LNCaP clone FGC (cell line): ENCODE measurements at regions not wholly inside any gene's neighbourhood (a gene's known extent, or its start where the extent isn't known, plus 50 kb on each side); places are given as distances from the start of the nearest gene placed in this dataset.

ENCODE experiments used
- DNase-seq: peaks from one replicate; pipeline ENCODE4 v3.0.0-alpha.2; 2011; ENCODE audit warnings: low read depth
- H3K4me3 ChIP-seq: 2 replicates; pipeline ENCODE4 v1.5.1; 2011; ENCODE audit warnings: mild to moderate bottlenecking, low read depth, low read length, control low read depth
- TF ChIP-seq, protein P1 (sequence below): IDR thresholded peaks from 2 replicates; pipeline ENCODE4 v1.5.1; 2012; ENCODE audit warnings: mild to moderate bottlenecking; ENCODE audit not compliant: control insufficient read depth, insufficient read depth; ENCODE audit errors: extremely low read depth

DNA sequence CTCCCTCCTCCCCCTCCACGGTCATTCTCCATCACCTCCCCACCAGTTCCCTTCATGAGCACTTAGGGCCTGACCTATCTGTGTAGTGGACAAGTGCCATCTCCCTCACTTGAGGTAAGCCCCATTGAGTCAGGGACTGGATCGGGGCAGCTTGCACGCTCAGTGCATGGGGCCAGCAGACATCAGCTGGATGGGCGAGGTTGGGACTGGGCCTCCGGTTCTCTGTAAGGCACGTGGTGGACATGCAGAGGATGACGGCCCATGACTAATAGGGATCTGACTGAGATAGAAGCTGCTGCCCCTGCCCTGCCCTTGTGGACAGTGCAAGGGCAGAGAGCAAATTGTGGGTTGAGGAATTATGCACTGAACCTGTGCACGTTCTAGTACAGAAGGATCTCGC lies 120.4 kb upstream of the C1orf174 start:
- DNase-seq, result no peak
- no peak overlapping the region for H3K4me3 ChIP-seq
- TF ChIP-seq, protein P1, sequence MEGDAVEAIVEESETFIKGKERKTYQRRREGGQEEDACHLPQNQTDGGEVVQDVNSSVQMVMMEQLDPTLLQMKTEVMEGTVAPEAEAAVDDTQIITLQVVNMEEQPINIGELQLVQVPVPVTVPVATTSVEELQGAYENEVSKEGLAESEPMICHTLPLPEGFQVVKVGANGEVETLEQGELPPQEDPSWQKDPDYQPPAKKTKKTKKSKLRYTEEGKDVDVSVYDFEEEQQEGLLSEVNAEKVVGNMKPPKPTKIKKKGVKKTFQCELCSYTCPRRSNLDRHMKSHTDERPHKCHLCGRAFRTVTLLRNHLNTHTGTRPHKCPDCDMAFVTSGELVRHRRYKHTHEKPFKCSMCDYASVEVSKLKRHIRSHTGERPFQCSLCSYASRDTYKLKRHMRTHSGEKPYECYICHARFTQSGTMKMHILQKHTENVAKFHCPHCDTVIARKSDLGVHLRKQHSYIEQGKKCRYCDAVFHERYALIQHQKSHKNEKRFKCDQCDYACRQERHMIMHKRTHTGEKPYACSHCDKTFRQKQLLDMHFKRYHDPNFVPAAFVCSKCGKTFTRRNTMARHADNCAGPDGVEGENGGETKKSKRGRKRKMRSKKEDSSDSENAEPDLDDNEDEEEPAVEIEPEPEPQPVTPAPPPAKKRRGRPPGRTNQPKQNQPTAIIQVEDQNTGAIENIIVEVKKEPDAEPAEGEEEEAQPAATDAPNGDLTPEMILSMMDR, result no peak

DNA sequence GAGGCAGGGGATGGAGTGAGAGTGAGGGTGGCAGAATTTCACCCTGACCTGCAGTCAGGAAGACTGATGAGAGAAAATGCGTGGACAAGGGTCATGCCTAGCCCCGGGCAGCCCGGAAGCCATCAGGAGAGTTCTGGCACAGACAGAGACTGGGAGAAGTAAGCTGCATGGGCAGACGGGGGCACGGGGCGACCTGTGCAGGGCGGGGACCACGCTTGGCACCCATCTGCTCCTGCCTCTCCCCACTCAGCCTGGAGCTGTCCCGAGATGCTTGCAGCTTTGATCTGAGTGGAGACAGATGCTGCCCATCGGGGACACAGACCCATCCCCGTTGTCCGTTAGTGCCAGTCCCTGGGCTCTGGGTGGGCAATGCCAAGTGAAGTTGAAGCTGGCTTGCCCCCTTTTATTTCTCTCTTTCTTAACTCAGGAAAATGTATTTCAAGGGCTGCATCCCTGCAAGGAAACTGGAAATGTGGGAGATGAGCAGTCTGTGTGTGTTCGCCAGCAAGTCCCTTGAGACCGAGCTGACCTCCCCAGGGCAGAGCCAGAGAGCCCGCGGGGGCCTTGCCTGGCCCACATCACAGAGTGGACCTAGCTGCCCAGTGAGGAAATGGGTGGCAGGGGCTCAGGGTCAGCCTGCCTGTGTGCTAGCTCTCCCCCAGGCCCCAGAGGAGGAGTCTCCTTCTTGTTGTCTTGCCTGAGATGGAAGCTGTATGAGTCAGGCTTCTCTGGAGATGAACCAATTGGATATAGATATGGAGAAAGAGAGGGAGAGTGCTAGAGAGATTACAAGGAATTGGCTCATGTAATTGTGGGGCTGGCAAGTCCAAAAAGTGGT lies 121.3 kb upstream of the C1orf174 start:
- no peak for DNase-seq
- TF ChIP-seq, protein P1, result no peak
- H3K4me3 ChIP-seq, result no peak overlapping the region

DNA sequence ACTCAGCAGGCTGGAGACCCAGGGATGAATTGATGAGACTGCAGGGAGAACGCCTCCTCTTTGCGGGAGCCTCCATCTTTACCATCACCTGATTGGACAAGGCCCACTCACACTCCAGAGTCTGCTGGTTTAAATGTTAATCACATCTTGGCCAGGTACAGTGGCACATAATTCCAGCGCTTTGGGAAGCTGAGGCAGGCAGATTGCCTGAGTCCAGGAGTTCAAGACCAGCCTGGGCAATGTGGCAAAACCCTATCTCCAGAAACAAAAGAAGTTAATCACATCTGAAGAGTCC lies 121.8 kb upstream of the C1orf174 start:
- TF ChIP-seq, protein P1, result no peak
- DNase-seq, result no peak
- H3K4me3 ChIP-seq, result no peak overlapping the region

DNA sequence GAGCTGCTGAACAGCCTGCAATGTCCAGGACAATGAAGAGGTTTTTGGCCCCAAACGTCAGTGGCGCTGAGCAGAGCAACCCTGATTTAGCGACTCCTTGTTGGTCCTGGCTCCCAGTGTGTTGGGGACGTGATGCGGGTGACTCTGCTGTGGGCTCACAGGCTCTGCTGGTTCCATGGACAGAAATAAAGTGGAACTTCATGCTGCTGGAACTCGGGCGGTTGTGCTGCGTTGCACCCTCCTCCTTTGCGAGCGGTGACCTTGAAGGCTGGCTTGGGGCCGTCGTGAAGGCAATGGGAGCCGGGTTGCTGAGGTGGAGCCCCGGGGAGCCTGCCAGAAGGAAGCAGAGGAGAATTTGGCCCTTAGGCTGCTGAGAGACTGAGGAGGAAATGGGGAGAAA lies 122.6 kb upstream of the C1orf174 start:
- DNase-seq, result no peak
- TF ChIP-seq, protein P1, result no peak
- no peak overlapping the region for H3K4me3 ChIP-seq

DNA sequence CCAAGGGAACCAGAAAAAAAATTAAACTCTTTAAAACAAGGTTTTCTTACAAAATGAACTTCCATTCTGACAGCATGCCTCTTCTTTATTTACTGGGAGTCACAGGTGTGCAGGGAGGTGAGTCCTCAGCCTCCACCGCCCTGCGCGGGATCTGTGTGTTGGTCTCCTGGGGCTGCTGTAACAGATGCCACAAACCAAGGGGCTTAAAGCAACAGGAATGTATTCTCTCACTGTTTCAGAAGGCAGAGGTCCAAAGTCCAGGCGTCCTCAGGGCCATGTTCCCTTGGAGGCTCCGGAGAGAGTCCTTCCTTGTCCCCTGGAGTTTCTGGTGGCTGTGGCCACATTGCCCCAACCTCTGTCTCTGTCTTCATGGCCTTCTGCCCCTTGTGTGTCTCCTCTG lies 123.6 kb upstream of the C1orf174 start:
- no peak for DNase-seq
- H3K4me3 ChIP-seq, result no peak overlapping the region
- TF ChIP-seq, protein P1, result no peak

DNA sequence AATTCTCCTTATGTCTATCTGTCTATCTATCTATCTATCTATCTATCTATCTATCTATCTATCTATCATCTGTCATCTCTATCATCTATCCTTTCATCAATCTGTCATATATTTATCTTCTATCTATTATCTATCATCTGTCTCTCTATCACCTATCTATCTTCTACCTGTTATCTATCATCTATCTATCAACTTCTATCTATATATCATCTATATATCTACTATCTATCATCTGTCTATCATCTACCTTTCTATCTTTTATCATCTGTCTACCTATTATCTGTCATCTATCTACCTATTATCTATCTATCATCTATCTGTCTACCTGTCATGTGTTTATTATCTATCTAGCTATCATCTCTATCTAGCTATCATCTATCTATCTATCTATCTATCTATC lies 124.7 kb upstream of the C1orf174 start:
- TF ChIP-seq, protein P1, result no peak
- DNase-seq, result no peak
- H3K4me3 ChIP-seq, result no peak overlapping the region

DNA sequence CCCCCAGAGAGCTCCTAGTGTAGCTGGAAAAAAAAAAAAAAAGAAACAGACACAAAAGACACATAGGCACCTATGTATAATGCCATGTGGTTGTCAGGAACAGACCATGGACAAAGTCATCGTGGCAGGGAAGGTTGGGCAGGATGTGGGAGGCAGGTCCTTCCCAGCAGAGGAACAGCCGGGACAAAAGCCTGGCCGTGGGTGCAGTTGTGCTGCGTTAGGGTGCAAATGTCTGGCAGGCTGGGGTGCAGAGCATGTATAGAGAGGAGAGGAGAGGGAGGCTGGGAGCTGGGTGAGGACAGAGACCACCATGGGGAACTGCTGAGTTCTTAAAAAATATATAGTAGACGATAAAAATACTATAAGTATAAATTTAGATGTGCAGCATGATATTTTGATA lies 125.7 kb upstream of the C1orf174 start:
- TF ChIP-seq, protein P1, result no peak
- no peak overlapping the region for H3K4me3 ChIP-seq
- no peak for DNase-seq
